GM23338 (cell line): ENCODE measurements at regions not wholly inside any gene's neighbourhood (a gene's known extent, or its start where the extent isn't known, plus 50 kb on each side); places are given as distances from the start of the nearest gene placed in this dataset.
A peak's percentile ranks its signal among the peaks of the same experiment; 100 is the strongest.

Experiments
- ATAC-seq: fragments of 200-7000 bp; cut with Tn5 transposase; 3 replicates; pipeline ENCODE4 v1.9.1; 2020
- DNase-seq: peaks from one replicate; pipeline ENCODE4 v3.0.0-alpha.2; 2015; ENCODE audit warnings: low spot score
- H2AFZ ChIP-seq: fragments of 200-600 bp; sonication (generic); 2 replicates; pipeline ENCODE4 v1.8.0; 2016; ENCODE audit warnings: antibody characterized with exemption, mild to moderate bottlenecking, moderate library complexity
- H3F3A ChIP-seq: fragments of 200-600 bp; sonication (generic); replicated peaks from 2 replicates; pipeline ENCODE4 v1.8.0; 2017; ENCODE audit warnings: antibody characterized with exemption, mixed run types, low read depth
- H3K27ac ChIP-seq: fragments of 200-600 bp; sonication (generic); 2 replicates; pipeline ENCODE4 v1.6.1; 2016; ENCODE audit warnings: low read depth
- H3K27me3 ChIP-seq: fragments of 200-600 bp; sonication (generic); 2 replicates; pipeline ENCODE4 v1.8.0; 2016; ENCODE audit warnings: mild to moderate bottlenecking, mixed run types, moderate library complexity; ENCODE audit not compliant: insufficient read depth
- H3K36me3 ChIP-seq: fragments of 200-600 bp; sonication (generic); 2 replicates; pipeline ENCODE4 v1.8.0; 2016; ENCODE audit warnings: mild to moderate bottlenecking; ENCODE audit not compliant: insufficient read depth
- H3K4me1 ChIP-seq: fragments of 200-600 bp; sonication (generic); 2 replicates; pipeline ENCODE4 v1.8.0; 2016; ENCODE audit warnings: mild to moderate bottlenecking, moderate library complexity; ENCODE audit not compliant: insufficient read depth
- H3K4me2 ChIP-seq: fragments of 200-600 bp; sonication (generic); 2 replicates; pipeline ENCODE4 v1.7.1; 2017; ENCODE audit warnings: mixed run types
- H3K4me3 ChIP-seq: fragments of 200-600 bp; sonication (generic); 2 replicates; pipeline ENCODE4 v1.6.1; 2016; ENCODE audit warnings: mixed run types
- H3K79me2 ChIP-seq: fragments of 200-600 bp; sonication (generic); replicated peaks from 2 replicates; pipeline ENCODE4 v1.8.0; 2017; ENCODE audit warnings: mild to moderate bottlenecking; ENCODE audit not compliant: insufficient read depth
- H3K9me2 ChIP-seq: fragments of 200-600 bp; sonication (generic); 2 replicates; pipeline ENCODE4 v1.8.0; 2017; ENCODE audit not compliant: insufficient read depth
- H4K20me1 ChIP-seq: fragments of 200-600 bp; sonication (generic); replicated peaks from 2 replicates; pipeline ENCODE4 v1.8.0; 2017; ENCODE audit warnings: mild to moderate bottlenecking; ENCODE audit not compliant: insufficient read depth
- H3K27ac Mint-ChIP-seq: 2 replicates; pipeline ENCODE4 v1.8.0; 2020; ENCODE audit warnings: inconsistent platforms, mild to moderate bottlenecking, moderate library complexity, mixed read lengths
- H3K27me3 Mint-ChIP-seq: 3 replicates; pipeline ENCODE4 v1.8.0; 2022; ENCODE audit warnings: low read depth, mild to moderate bottlenecking, moderate library complexity, mixed read lengths, inconsistent platforms; ENCODE audit not compliant: insufficient read depth, poor library complexity
- H3K36me3 Mint-ChIP-seq: 3 replicates; pipeline ENCODE4 v1.8.0; 2021; ENCODE audit warnings: low read depth, mild to moderate bottlenecking, inconsistent platforms, moderate library complexity, mixed read lengths
- H3K4me1 Mint-ChIP-seq: 3 replicates; pipeline ENCODE4 v1.8.0; 2020; ENCODE audit warnings: mild to moderate bottlenecking, inconsistent platforms, mixed read lengths
- H3K4me3 Mint-ChIP-seq: 3 replicates; pipeline ENCODE4 v1.8.0; 2021; ENCODE audit warnings: moderate library complexity, mild to moderate bottlenecking, inconsistent platforms, mixed read lengths
- H3K9me3 Mint-ChIP-seq: 3 replicates; pipeline ENCODE4 v1.8.0; 2020; ENCODE audit warnings: moderate library complexity, mild to moderate bottlenecking, inconsistent platforms, mixed read lengths
- CREB1 ChIP-seq: fragments of 250-450 bp; sonication (Bioruptor Pico); IDR thresholded peaks from 2 replicates; pipeline ENCODE4 v1.5.0; 2020; ENCODE audit warnings: low read depth, mild to moderate bottlenecking, moderate library complexity
- EZH2 ChIP-seq: fragments of 200-600 bp; sonication (generic); IDR thresholded peaks from one replicate; pipeline ENCODE4 v1.8.0; 2017; ENCODE audit warnings: antibody characterized with exemption, mild to moderate bottlenecking, low read depth; ENCODE audit not compliant: unreplicated experiment
- JUNB ChIP-seq: IDR thresholded peaks from one replicate; pipeline ENCODE4 v1.6.1; 2016; ENCODE audit warnings: antibody characterized with exemption; ENCODE audit not compliant: unreplicated experiment
- NANOG ChIP-seq: IDR thresholded peaks from 2 replicates; pipeline ENCODE4 v1.6.1; 2016; ENCODE audit warnings: antibody characterized with exemption, borderline replicate concordance
- TF ChIP-seq, protein P1 (sequence below): fragments of 250-450 bp; sonication (Bioruptor Pico); IDR thresholded peaks from 2 replicates; pipeline ENCODE4 v1.5.0; 2020; ENCODE audit warnings: mild to moderate bottlenecking, moderate library complexity
- TF ChIP-seq, protein P2 (sequence below): IDR thresholded peaks from 2 replicates; pipeline ENCODE4 v1.6.1; 2016; ENCODE audit warnings: antibody characterized with exemption

- TF ChIP-seq, protein P1, sequence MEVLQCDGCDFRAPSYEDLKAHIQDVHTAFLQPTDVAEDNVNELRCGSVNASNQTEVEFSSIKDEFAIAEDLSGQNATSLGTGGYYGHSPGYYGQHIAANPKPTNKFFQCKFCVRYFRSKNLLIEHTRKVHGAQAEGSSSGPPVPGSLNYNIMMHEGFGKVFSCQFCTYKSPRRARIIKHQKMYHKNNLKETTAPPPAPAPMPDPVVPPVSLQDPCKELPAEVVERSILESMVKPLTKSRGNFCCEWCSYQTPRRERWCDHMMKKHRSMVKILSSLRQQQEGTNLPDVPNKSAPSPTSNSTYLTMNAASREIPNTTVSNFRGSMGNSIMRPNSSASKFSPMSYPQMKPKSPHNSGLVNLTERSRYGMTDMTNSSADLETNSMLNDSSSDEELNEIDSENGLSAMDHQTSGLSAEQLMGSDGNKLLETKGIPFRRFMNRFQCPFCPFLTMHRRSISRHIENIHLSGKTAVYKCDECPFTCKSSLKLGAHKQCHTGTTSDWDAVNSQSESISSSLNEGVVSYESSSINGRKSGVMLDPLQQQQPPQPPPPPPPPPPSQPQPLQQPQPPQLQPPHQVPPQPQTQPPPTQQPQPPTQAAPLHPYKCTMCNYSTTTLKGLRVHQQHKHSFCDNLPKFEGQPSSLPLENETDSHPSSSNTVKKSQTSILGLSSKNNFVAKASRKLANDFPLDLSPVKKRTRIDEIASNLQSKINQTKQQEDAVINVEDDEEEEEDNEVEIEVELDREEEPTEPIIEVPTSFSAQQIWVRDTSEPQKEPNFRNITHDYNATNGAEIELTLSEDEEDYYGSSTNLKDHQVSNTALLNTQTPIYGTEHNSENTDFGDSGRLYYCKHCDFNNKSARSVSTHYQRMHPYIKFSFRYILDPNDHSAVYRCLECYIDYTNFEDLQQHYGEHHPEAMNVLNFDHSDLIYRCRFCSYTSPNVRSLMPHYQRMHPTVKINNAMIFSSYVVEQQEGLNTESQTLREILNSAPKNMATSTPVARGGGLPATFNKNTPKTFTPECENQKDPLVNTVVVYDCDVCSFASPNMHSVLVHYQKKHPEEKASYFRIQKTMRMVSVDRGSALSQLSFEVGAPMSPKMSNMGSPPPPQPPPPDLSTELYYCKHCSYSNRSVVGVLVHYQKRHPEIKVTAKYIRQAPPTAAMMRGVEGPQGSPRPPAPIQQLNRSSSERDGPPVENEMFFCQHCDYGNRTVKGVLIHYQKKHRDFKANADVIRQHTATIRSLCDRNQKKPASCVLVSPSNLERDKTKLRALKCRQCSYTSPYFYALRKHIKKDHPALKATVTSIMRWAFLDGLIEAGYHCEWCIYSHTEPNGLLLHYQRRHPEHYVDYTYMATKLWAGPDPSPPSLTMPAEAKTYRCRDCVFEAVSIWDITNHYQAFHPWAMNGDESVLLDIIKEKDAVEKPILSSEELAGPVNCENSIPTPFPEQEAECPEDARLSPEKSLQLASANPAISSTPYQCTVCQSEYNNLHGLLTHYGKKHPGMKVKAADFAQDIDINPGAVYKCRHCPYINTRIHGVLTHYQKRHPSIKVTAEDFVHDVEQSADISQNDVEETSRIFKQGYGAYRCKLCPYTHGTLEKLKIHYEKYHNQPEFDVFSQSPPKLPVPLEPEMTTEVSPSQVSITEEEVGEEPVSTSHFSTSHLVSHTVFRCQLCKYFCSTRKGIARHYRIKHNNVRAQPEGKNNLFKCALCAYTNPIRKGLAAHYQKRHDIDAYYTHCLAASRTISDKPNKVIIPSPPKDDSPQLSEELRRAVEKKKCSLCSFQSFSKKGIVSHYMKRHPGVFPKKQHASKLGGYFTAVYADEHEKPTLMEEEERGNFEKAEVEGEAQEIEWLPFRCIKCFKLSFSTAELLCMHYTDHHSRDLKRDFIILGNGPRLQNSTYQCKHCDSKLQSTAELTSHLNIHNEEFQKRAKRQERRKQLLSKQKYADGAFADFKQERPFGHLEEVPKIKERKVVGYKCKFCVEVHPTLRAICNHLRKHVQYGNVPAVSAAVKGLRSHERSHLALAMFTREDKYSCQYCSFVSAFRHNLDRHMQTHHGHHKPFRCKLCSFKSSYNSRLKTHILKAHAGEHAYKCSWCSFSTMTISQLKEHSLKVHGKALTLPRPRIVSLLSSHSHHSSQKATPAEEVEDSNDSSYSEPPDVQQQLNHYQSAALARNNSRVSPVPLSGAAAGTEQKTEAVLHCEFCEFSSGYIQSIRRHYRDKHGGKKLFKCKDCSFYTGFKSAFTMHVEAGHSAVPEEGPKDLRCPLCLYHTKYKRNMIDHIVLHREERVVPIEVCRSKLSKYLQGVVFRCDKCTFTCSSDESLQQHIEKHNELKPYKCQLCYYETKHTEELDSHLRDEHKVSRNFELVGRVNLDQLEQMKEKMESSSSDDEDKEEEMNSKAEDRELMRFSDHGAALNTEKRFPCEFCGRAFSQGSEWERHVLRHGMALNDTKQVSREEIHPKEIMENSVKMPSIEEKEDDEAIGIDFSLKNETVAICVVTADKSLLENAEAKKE (CRISPR knock-in tag): peak; percentile 78; the same call in 1 of the 2 replicates
- no peak for TF ChIP-seq EZH2
- TF ChIP-seq, protein P2, sequence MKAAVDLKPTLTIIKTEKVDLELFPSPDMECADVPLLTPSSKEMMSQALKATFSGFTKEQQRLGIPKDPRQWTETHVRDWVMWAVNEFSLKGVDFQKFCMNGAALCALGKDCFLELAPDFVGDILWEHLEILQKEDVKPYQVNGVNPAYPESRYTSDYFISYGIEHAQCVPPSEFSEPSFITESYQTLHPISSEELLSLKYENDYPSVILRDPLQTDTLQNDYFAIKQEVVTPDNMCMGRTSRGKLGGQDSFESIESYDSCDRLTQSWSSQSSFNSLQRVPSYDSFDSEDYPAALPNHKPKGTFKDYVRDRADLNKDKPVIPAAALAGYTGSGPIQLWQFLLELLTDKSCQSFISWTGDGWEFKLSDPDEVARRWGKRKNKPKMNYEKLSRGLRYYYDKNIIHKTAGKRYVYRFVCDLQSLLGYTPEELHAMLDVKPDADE: no peak
Observed at GRCh38 chr4:167359711-167360110, 125.4 kb upstream of the SPOCK3 start (continued).

DNA sequence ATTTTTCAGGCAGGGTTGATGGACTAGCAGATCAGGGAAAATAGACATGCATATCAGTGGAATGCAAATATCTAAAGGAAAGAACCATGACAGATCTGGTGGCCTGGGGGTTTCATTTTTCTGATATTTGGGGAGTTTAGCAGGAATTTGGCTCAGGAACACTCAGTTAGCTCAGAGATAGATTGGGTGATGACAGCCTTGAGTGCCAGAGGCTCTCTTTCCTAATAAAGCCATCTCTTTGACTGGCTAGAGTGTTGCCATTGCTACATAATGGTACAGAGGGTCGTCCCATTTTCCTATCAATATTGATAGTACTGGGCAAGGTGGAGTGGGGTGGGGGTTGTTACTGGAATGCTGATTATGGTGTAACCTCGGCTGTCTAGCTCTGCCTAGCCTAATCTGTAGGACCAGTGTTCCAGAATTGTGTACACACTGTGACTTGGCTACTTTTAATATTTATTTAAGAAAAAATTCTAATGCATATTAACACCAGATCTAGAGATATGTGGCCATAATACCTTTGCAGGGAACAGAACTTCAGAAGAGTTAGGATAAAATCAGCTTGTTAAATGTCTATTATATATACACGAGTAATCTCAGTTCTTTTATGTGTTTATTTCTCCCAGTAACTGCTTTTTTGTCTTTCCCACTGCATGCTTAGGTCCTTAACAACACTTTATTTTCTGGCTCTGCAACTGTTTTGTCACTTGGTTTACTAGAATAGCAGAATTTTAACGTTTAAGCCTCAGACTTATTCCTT is 145.0 kb upstream of the SPOCK3 start:
- DNase-seq (no peak), ATAC-seq (no peak)
- no peaks in the 10 kb centered on the region for H4K20me1 ChIP-seq
- H3K79me2 ChIP-seq: no peaks in the 10 kb centered on the region
- Mint-ChIP-seq H3K27me3 (peaks cover 1% of the 10 kb centered on the region), H3K27ac (no peak overlapping the region), H3K9me3 (no peaks in the 10 kb centered on the region), H3K4me1 (no peaks in the 10 kb centered on the region), H3K4me3 (no peak overlapping the region), H3K36me3 (no peaks in the 10 kb centered on the region)
- no peak overlapping the region for H3K4me3 ChIP-seq
- H3F3A ChIP-seq: no peaks in the 10 kb centered on the region
- H3K4me1 ChIP-seq: no peaks in the 10 kb centered on the region
- no peak overlapping the region for H3K4me2 ChIP-seq
- H3K9me2 ChIP-seq: peaks cover 2% of the 10 kb centered on the region; the same call in 1 of the 2 replicates
- no peaks in the 10 kb centered on the region for H3K36me3 ChIP-seq
- no peak overlapping the region for H3K27ac ChIP-seq
- H2AFZ ChIP-seq: no peak overlapping the region
- no peaks in the 10 kb centered on the region for H3K27me3 ChIP-seq
- TF ChIP-seq, protein P1 (CRISPR knock-in tag): no peak
- TF ChIP-seq EZH2 (no peak), CREB1 (no peak), JUNB (no peak), NANOG (no peak)
